Central memory CD8-positive, alpha-beta T cell (primary cell): ENCODE measurements at regions not wholly inside any gene's neighbourhood (a gene's known extent, or its start where the extent isn't known, plus 50 kb on each side); places are given as distances from the start of the nearest gene placed in this dataset.

ENCODE experiments used
- ATAC-seq: fragments of 150-1000 bp; cut with Tn5 transposase; replicated peaks from 2 replicates; pipeline ENCODE4 v1.10.0; 2022; ENCODE audit warnings: mild to moderate bottlenecking, moderate FRiP score, moderate number of reproducible peaks; ENCODE audit not compliant: poor library complexity, severe bottlenecking; ENCODE audit errors: extremely low read depth
- DNase-seq, 2 donors: peaks; one replicate each; pipeline ENCODE4 v3.0.0; 2021; ENCODE audit warnings: low spot score in 2 of 2
- H3K27ac Mint-ChIP-seq: one replicate; pipeline ENCODE4 v1.8.0; 2022; ENCODE audit warnings: low read depth, mild to moderate bottlenecking, moderate library complexity, mixed read lengths
- H3K27me3 Mint-ChIP-seq: one replicate; pipeline ENCODE4 v1.8.0; 2022; ENCODE audit warnings: mixed read lengths
- H3K36me3 Mint-ChIP-seq: one replicate; pipeline ENCODE4 v1.8.0; 2022; ENCODE audit warnings: mild to moderate bottlenecking, moderate library complexity, mixed read lengths; ENCODE audit not compliant: insufficient read depth
- H3K4me1 Mint-ChIP-seq: one replicate; pipeline ENCODE4 v1.8.0; 2022; ENCODE audit warnings: mixed read lengths
- H3K4me3 Mint-ChIP-seq: one replicate; pipeline ENCODE4 v1.8.0; 2022; ENCODE audit warnings: mild to moderate bottlenecking, moderate library complexity, mixed read lengths
- H3K9me3 Mint-ChIP-seq: one replicate; pipeline ENCODE4 v1.8.0; 2022; ENCODE audit warnings: mixed read lengths

DNA sequence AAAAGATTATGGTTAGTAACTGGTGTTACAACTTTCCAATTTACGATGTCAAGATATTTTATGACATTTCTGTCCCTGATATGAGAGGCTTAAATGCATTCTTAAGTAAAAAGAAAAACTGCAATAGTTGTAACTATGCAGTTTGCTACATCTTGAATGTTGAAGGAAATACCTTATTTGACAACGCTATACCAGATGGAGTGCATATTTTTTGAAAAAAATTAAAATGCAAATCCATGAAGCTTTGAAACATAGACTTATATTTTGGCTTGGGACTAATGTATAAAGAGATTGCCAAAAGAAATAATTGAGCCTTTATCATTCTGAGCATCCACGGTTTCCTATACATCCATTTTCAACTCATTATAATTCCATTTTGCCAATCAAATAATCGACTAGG lies 579.4 kb downstream of the TAF11L14 start:
- H3K4me1 Mint-ChIP-seq = no peaks in the 10 kb centered on the region
- no peak for ATAC-seq

DNA sequence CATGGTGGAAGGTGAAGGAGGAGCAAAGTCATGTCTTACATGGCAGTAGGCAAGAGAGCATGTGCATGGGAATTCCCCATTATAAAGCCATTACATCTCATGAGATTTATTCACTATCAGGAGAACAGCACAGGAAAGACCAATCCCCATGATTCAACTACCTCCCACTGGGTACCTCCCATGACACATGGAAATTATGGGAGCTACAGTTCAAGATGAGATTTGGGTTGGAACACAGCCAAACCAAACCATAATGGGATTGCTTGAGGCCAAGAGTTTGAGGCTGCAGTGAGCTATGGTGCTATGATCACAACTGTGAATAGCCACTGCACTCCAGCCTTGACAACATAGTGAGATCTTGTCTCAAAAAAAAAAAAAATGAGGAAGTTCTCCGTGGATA lies 581.8 kb downstream of the TAF11L14 start:
- no peaks in the 10 kb centered on the region for H3K36me3 Mint-ChIP-seq
- DNase-seq = no peak
- no peak for ATAC-seq
- no peak overlapping the region for H3K27ac Mint-ChIP-seq
- no peak overlapping the region for H3K4me3 Mint-ChIP-seq
- H3K9me3 Mint-ChIP-seq = peaks cover 32% of the 10 kb centered on the region
- H3K4me1 Mint-ChIP-seq = no peaks in the 10 kb centered on the region
- H3K27me3 Mint-ChIP-seq = no peaks in the 10 kb centered on the region

More for the DNA sequence above, 579.4 kb downstream of the TAF11L14 start:
- peaks cover 18% of the 10 kb centered on the region for H3K9me3 Mint-ChIP-seq
- H3K36me3 Mint-ChIP-seq = no peaks in the 10 kb centered on the region
- DNase-seq = no peak
- no peak overlapping the region for H3K4me3 Mint-ChIP-seq
- H3K27me3 Mint-ChIP-seq = no peaks in the 10 kb centered on the region
- no peak overlapping the region for H3K27ac Mint-ChIP-seq

DNA sequence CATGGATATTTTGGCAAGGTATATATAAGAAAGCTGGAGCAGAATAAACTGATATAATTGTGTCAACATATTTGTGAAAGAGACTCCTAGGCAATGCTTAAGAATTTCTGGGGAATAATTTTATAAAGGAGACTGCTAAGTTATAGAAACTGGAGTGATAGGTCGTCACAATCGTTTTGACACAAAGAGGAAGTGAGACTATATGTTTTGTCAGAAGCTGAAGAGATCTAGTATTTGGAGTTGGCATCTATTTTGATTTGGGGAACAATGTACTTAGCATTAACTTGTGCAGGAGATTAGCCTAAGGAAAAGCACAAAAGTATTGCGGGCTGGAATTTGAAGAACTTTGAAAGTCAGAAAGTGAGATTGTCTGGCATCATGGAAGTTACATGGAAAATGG lies 582.5 kb downstream of the TAF11L14 start:
- Mint-ChIP-seq H3K9me3 (peaks cover 35% of the 10 kb centered on the region), H3K4me1 (no peaks in the 10 kb centered on the region), H3K36me3 (no peaks in the 10 kb centered on the region), H3K4me3 (no peak overlapping the region), H3K27ac (no peak overlapping the region), H3K27me3 (no peaks in the 10 kb centered on the region)
- DNase-seq = no peak
- no peak for ATAC-seq

DNA sequence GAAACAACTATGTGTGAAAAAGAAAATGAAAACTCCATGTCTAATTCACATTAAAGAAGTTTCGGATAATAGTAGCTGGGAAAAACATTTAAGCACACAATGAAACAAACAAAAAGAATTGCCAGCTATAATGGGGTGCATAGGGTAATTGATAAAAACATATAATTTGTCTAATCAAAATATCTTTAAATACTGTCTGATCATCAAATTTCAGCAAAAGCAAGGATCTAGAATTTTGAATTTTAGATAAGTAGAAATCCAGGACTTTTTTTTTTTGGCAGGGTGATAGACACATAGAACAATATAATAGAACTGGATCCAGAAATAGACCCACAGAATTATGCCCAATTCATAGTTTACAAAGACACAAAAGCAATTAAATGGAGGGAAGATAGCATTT lies 585.0 kb downstream of the TAF11L14 start:
- no peak for ATAC-seq
- H3K4me3 Mint-ChIP-seq = no peak overlapping the region
- H3K4me1 Mint-ChIP-seq = no peaks in the 10 kb centered on the region
- DNase-seq = no peak
- H3K27ac Mint-ChIP-seq = no peak overlapping the region
- H3K27me3 Mint-ChIP-seq = no peaks in the 10 kb centered on the region
- H3K36me3 Mint-ChIP-seq = no peaks in the 10 kb centered on the region
- peaks cover 44% of the 10 kb centered on the region for H3K9me3 Mint-ChIP-seq

DNA sequence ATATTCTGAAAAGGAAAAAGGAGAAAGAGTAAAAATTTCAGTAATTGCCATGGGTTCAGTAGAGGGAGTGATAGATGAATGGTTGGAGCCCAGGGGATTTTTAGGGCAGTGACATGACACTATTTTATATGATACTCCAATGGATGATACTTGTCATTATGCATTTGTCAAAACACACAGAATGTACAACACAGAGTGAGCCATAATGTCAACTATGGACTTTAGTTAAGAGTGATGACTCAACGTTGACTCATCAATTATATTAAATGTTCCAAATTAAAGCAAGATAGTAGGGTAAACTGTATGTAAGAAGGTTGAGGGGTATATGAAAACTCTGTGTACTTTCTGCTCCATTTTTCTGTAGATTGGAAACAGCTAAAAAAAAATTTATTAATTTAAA lies 586.4 kb downstream of the TAF11L14 start:
- Mint-ChIP-seq H3K4me1 (no peaks in the 10 kb centered on the region), H3K36me3 (no peaks in the 10 kb centered on the region), H3K27ac (no peak overlapping the region), H3K9me3 (peaks cover 42% of the 10 kb centered on the region), H3K27me3 (no peaks in the 10 kb centered on the region), H3K4me3 (no peak overlapping the region)
- no peak for ATAC-seq
- no peak for DNase-seq

DNA sequence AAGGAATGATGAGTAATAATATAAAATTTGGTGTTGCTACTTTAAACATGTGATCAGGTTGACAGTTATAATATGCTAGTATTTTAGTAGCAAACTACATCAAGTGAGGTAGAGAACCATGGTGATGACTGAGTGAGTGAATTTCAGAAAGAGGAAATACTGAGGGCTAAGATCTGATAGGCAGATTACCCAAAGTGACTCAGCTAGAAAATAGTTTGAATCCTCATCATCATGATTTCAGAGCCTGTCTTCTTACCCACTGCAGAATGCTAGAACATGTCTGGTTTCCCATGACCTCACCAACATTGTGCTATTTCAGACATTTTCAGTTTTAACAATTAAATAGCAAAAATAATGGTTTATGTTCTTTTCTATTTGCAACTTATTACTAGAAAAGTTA lies 602.1 kb downstream of the TAF11L14 start:
- no peak overlapping the region for H3K4me3 Mint-ChIP-seq

DNA sequence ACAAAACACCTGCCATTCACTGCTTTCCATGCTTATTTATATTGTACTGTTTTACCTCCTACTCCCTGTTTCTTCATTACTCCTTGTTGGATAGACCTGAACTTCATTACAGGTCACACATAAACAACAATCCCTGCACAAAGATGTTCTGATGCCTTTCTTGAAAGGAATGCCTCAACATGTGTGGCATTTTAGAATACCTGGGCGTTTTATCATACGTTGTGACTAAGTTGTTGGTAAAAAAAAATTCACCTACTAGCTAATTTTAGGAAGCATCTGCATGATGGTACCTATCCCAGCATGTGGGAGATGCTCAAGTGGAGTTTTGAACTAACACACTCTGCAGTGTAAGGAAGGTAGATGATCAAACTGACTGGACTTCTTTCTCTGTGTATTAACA lies 604.1 kb downstream of the TAF11L14 start:
- Mint-ChIP-seq H3K36me3 (no peaks in the 10 kb centered on the region), H3K4me1 (no peaks in the 10 kb centered on the region), H3K27me3 (no peaks in the 10 kb centered on the region), H3K9me3 (peaks cover 8% of the 10 kb centered on the region), H3K27ac (no peak overlapping the region), H3K4me3 (no peak overlapping the region)
- DNase-seq (no peak), ATAC-seq (no peak)

More for the DNA sequence above, 602.1 kb downstream of the TAF11L14 start:
- no peak for ATAC-seq
- Mint-ChIP-seq H3K4me1 (no peaks in the 10 kb centered on the region), H3K36me3 (no peaks in the 10 kb centered on the region), H3K27me3 (no peaks in the 10 kb centered on the region), H3K27ac (no peak overlapping the region), H3K9me3 (peaks cover 5% of the 10 kb centered on the region)
- DNase-seq = no peak

DNA sequence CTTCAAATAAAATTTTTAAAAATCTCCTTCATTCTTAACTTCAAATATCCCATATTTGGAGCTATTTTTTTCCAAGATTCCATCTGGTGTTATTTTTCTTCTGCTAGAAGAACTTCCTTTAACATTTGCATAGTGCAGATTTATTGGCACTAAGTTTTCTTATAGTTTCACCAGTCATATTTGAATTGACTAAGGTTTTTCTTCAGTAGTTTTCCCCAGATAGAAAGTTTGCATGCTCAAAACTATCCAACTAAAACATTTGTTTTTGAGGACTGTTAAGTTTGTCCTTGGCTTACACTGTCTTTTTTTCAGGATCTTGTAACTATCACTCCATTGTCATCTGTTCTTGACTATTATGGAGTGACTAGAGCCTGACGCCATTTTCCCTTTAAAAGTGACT lies 606.7 kb downstream of the TAF11L14 start:
- Mint-ChIP-seq H3K36me3 (no peaks in the 10 kb centered on the region), H3K4me3 (no peak overlapping the region), H3K4me1 (no peaks in the 10 kb centered on the region), H3K27me3 (no peaks in the 10 kb centered on the region), H3K27ac (no peak overlapping the region), H3K9me3 (peaks cover 19% of the 10 kb centered on the region)
- DNase-seq (no peak), ATAC-seq (no peak)

DNA sequence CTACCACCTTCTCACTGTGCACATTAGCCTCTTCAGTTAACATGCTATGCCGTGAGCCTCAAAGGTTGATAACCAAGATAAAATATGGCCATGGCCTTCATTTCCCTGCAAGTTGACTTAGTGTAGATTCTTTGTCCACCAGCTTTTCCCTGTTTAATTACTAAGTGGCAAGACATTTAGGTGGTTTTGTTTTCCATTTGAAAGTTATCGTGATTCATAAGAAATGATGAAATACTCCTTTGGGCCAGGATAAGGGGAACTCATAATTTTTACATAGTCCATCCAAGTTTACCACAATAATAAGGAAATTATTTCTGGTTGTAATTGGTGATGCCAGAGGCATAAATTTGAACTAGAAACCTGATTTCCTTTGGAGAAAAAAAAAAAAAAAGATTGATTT lies 609.6 kb downstream of the TAF11L14 start:
- no peak for DNase-seq
- ATAC-seq = no peak
- Mint-ChIP-seq H3K27me3 (no peaks in the 10 kb centered on the region), H3K4me1 (no peaks in the 10 kb centered on the region), H3K36me3 (no peaks in the 10 kb centered on the region), H3K27ac (no peak overlapping the region), H3K9me3 (peaks cover 30% of the 10 kb centered on the region), H3K4me3 (no peak overlapping the region)

DNA sequence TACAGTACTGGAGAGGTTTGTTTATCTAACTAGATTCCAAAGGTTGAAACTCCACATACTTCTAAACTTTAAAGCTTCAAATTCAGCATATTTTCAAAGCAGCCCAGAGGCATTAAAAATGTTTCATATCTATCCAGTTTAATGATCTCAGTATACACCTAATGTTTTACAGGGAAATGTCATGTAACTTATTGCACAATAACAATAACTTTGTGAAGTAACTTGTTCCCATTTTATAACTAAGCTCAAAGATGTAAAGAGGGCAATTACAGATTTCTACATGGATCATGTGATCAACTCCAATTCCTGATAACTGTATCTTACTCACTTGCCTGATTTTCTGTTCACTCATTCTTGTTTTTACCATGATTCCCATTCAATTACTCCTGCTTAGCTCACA lies 610.0 kb downstream of the TAF11L14 start:
- no peaks in the 10 kb centered on the region for H3K4me1 Mint-ChIP-seq
- H3K27me3 Mint-ChIP-seq = no peaks in the 10 kb centered on the region
- peaks cover 30% of the 10 kb centered on the region for H3K9me3 Mint-ChIP-seq
- no peak for DNase-seq
- ATAC-seq = no peak
- H3K4me3 Mint-ChIP-seq = no peak overlapping the region
- H3K27ac Mint-ChIP-seq = no peak overlapping the region
- no peaks in the 10 kb centered on the region for H3K36me3 Mint-ChIP-seq

DNA sequence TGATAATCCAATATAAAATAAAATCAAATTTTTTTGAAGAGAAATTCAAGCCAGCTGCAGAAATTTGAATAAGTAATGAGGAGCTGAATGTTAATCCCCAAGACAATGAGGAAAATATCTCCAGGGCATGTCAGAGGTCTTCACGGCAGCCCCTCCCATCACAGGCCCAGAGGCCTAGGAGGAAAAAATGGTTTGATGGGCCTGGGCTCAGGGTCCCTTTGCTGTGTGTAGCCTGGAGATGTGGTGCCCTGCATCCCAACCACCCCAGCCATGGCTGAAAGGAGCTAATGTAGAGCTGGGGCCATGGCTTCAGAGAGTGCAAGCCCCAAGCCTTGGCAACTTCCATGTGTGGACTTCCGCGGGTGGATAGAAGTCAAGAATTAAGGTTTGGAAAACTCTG lies 618.3 kb downstream of the TAF11L14 start:
- H3K9me3 Mint-ChIP-seq = peaks cover 25% of the 10 kb centered on the region
- no peak for ATAC-seq
- H3K36me3 Mint-ChIP-seq = no peaks in the 10 kb centered on the region
- no peak for DNase-seq
- no peak overlapping the region for H3K27ac Mint-ChIP-seq
- no peaks in the 10 kb centered on the region for H3K27me3 Mint-ChIP-seq
- H3K4me1 Mint-ChIP-seq = no peaks in the 10 kb centered on the region
- no peak overlapping the region for H3K4me3 Mint-ChIP-seq

DNA sequence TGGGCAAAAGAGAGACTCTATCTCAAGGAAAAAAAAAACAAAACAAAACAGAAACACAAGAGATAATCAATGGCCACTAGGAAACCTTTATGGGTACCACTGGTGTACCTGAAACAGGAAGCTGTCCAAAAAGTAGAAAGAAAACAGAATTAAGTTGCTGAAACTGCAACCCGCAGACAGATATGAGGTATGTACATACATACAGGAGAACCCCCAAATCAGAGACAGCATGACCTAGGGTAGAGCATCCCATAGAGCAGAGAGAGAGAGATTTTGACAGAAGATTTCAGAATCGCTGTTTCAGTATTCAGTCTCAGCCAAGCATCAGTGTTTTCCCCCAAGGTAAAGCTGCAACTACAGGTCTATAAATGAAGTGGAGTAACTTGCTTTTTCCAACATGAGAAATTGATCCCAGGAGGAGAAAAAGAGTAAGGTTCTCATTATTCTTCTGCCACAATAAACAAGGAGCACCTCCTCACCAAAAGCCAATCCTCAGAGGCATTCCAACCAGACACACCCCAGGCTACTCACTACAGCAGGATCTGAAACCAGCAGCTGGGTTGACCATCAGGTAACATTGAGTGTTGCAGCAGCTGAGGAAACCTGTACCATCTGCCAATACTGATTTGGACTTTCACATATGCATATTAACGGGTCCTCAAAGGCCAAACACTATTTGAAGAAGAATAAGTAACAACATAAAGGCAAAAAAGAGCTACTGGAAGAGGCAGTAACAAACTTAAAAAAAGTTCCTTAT lies 630.0 kb downstream of the TAF11L14 start:
- H3K27me3 Mint-ChIP-seq = no peaks in the 10 kb centered on the region
- ATAC-seq (no peak), DNase-seq (no peak)
- peaks cover 21% of the 10 kb centered on the region for H3K9me3 Mint-ChIP-seq
- H3K4me3 Mint-ChIP-seq = no peak overlapping the region
- no peaks in the 10 kb centered on the region for H3K36me3 Mint-ChIP-seq
- H3K27ac Mint-ChIP-seq = no peak overlapping the region
- H3K4me1 Mint-ChIP-seq = no peaks in the 10 kb centered on the region

DNA sequence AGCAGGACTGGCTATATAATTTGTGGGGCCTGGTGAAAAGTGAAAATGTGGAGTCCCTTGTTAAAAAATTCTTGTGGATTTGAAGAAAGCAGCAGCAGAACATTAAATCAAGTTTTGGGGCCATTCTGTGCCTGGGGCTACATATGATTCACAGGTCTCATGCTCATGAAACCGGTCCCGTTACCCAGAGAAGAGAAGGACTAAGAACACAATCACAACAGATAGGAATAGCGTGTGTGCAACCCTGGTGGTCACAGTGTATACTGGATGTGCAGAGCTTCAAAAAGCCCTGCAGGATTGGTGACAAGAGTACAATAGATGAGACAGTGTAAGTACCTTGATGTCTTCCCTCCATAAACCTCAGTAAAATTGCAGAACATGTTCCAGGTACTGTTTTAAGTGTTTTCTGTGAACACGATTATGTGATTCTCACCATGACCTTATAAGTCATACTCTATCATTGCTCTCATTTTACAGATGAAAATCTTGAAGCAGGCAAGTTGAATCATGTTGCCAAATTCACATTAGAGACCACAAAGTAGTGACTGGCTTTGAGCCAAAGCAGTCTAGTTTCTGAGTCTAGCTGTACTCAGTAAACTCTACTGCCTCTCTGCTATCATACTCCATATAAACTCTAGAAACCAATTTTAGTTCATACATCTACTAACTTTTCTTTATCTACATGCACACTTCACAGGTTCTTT lies 636.5 kb downstream of the TAF11L14 start:
- ATAC-seq (no peak), DNase-seq (no peak)
- Mint-ChIP-seq H3K4me3 (no peak overlapping the region), H3K36me3 (no peaks in the 10 kb centered on the region), H3K4me1 (no peaks in the 10 kb centered on the region), H3K27ac (no peak overlapping the region), H3K27me3 (no peaks in the 10 kb centered on the region), H3K9me3 (peaks cover 34% of the 10 kb centered on the region)
